H1 (cell line): ENCODE measurements at regions not wholly inside any gene's neighbourhood (a gene's known extent, or its start where the extent isn't known, plus 50 kb on each side); places are given as distances from the start of the nearest gene placed in this dataset.

Source experiments
- CTCF ChIA-PET: fragments of 300-600 bp; sonication (Branson Sonifier 250); formaldehyde crosslinking; loops from one replicate; lab custom pipeline; 2021; ENCODE audit not compliant: partially characterized antibody; lab: Charles Lee
- POLR2A ChIA-PET: fragments of 300-600 bp; sonication (Branson Sonifier 250); formaldehyde crosslinking; loops from one replicate; lab custom pipeline; 2021; ENCODE audit warnings: inconsistent platforms; ENCODE audit not compliant: partially characterized antibody; lab: Charles Lee
- DNase-seq, 2 experiments: peaks; one replicate each; pipeline versions ENCODE4 v3.0.0 to v3.0.0-alpha.2; 2010 to 2022; ENCODE audit warnings: low spot score in 2 of 2, low read depth in 1 of 2, mixed read lengths in 1 of 2
- FAIRE-seq: peaks from 2 replicates; lab custom pipeline; 2011; peaks lifted over from hg19 to GRCh38; lab: Jason Lieb, UNC
- H2AFZ ChIP-seq: 2 replicates; pipeline ENCODE4 v1.8.1; 2012; ENCODE audit warnings: low read length, inconsistent platforms
- H2AK5ac ChIP-seq: 2 replicates; pipeline ENCODE4 v1.6.1; 2013; ENCODE audit warnings: low read depth, low read length
- H2BK120ac ChIP-seq: replicated peaks from 2 replicates; pipeline ENCODE3; 2013; ENCODE audit warnings: low read depth, low read length, inconsistent platforms
- H2BK12ac ChIP-seq: 2 replicates; pipeline ENCODE4 v1.6.1; 2013; ENCODE audit warnings: low read depth, low read length
- H2BK15ac ChIP-seq: 2 replicates; pipeline ENCODE4 v1.6.1; 2013; ENCODE audit warnings: low read length
- H2BK20ac ChIP-seq: 2 replicates; pipeline ENCODE4 v1.6.1; 2013; ENCODE audit warnings: low read length
- H2BK5ac ChIP-seq: 2 replicates; pipeline ENCODE4 v1.6.1; 2013; ENCODE audit warnings: low read depth, low read length
- H3K14ac ChIP-seq: 2 replicates; pipeline ENCODE4 v1.6.1; 2013; ENCODE audit warnings: inconsistent platforms; ENCODE audit not compliant: insufficient read length
- H3K18ac ChIP-seq: 2 replicates; pipeline ENCODE4 v1.6.1; 2013; ENCODE audit warnings: low read length; ENCODE audit errors: extremely low read depth
- H3K23ac ChIP-seq: 2 replicates; pipeline ENCODE4 v1.6.1; 2013; ENCODE audit warnings: inconsistent platforms; ENCODE audit not compliant: insufficient read length
- H3K23me2 ChIP-seq: 2 replicates; pipeline ENCODE4 v1.6.1; 2013; ENCODE audit warnings: low read depth, low read length
- H3K27ac ChIP-seq: 2 replicates; pipeline ENCODE4 v1.6.1; 2011; ENCODE audit warnings: low read depth, low read length, inconsistent platforms
- H3K27me3 ChIP-seq, 4 experiments: replicated peaks in 1 of 4; 1 replicate in 1 of 4; 2 replicates in 3 of 4; pipeline versions ENCODE4 v1.6.1 to v1.8.1; 2011 to 2013; ENCODE audit warnings: low read length in 3 of 4, mild to moderate bottlenecking in 3 of 4, inconsistent platforms in 2 of 4, mixed read lengths in 2 of 4, moderate library complexity in 1 of 4; ENCODE audit not compliant: control insufficient read depth in 3 of 4, insufficient read depth in 3 of 4; ENCODE audit errors: extremely low read depth in 1 of 4
- H3K36me3 ChIP-seq, 4 experiments: 2 replicates each; pipeline versions ENCODE4 v1.6.1 to v1.8.1; 2011 to 2013; ENCODE audit warnings: mild to moderate bottlenecking in 4 of 4, low read length in 3 of 4, moderate library complexity in 2 of 4, control low read depth in 1 of 4, inconsistent platforms in 1 of 4; ENCODE audit not compliant: insufficient read depth in 4 of 4, control insufficient read depth in 2 of 4
- H3K4ac ChIP-seq: replicated peaks from 2 replicates; pipeline ENCODE3; 2013; ENCODE audit warnings: low read length, low read depth, mixed read lengths, inconsistent platforms; ENCODE audit not compliant: insufficient read length
- H3K4me1 ChIP-seq, 4 experiments: replicated peaks in 1 of 4; 1 replicate in 1 of 4; 2 replicates in 3 of 4; pipeline versions ENCODE4 v1.6.1 to v1.8.1; 2011 to 2013; ENCODE audit warnings: low read length in 3 of 4, inconsistent platforms in 2 of 4, mixed read lengths in 1 of 4; ENCODE audit not compliant: insufficient read depth in 4 of 4, control insufficient read depth in 3 of 4
- H3K4me2 ChIP-seq, 2 experiments: 2 replicates each; pipeline versions ENCODE4 v1.6.1 to v1.8.1; 2011 to 2013; ENCODE audit warnings: low read depth in 2 of 2, low read length in 2 of 2, control low read depth in 1 of 2, inconsistent platforms in 1 of 2, mild to moderate bottlenecking in 1 of 2; ENCODE audit not compliant: insufficient read depth in 1 of 2
- H3K4me3 ChIP-seq, 4 experiments: fragments of 200-600, 300-600 bp in 1 of 4; sonication (generic), shearing (Covaris generic), sonication (Bioruptor Twin) in 1 of 4; 2 replicates each; pipeline versions ENCODE4 v1.5.1 to v1.8.1; 2011 to 2016; ENCODE audit warnings: low read length in 4 of 4, low read depth in 3 of 4, control low read depth in 2 of 4, inconsistent platforms in 2 of 4, mild to moderate bottlenecking in 2 of 4, mixed read lengths in 1 of 4, moderate library complexity in 1 of 4; ENCODE audit not compliant: insufficient read depth in 2 of 4; ENCODE audit errors: extremely low read depth in 1 of 4
- H3K56ac ChIP-seq: replicated peaks from 2 replicates; pipeline ENCODE3; 2013; ENCODE audit warnings: low read depth, mild to moderate bottlenecking, mixed read lengths, low read length, inconsistent platforms; ENCODE audit not compliant: insufficient read length
- H3K79me1 ChIP-seq: 2 replicates; pipeline ENCODE4 v1.6.1; 2013; ENCODE audit warnings: low read depth, low read length, control low read depth
- H3K79me2 ChIP-seq, 2 experiments: 2 replicates each; pipeline versions ENCODE4 v1.6.1 to v1.8.1; 2012 to 2013; ENCODE audit warnings: low read length in 2 of 2, mild to moderate bottlenecking in 2 of 2, inconsistent platforms in 1 of 2; ENCODE audit not compliant: insufficient read depth in 2 of 2, control insufficient read depth in 1 of 2
- H3K9ac ChIP-seq, 4 experiments: replicated peaks in 1 of 4; 1 replicate in 1 of 4; 2 replicates in 3 of 4; pipeline versions ENCODE4 v1.6.1 to v1.8.1; 2011 to 2013; ENCODE audit warnings: low read depth in 3 of 4, low read length in 3 of 4, control low read depth in 2 of 4, mild to moderate bottlenecking in 2 of 4, moderate library complexity in 2 of 4, inconsistent platforms in 1 of 4; ENCODE audit errors: extremely low read depth in 1 of 4
- H3K9me3 ChIP-seq, 2 experiments: 2 replicates each; pipeline versions ENCODE4 v1.6.1 to v1.8.1; 2012 to 2013; ENCODE audit warnings: mild to moderate bottlenecking in 2 of 2, moderate library complexity in 2 of 2, control low read depth in 1 of 2, inconsistent platforms in 1 of 2, low read depth in 1 of 2, low read length in 1 of 2, mixed read lengths in 1 of 2; ENCODE audit not compliant: insufficient read depth in 2 of 2
- H4K20me1 ChIP-seq, 2 experiments: replicated peaks in 1 of 2; 2 replicates each; pipeline versions ENCODE3 to v1.8.1; 2011 to 2013; ENCODE audit warnings: inconsistent platforms in 2 of 2, low read length in 2 of 2, mild to moderate bottlenecking in 1 of 2; ENCODE audit not compliant: insufficient read depth in 2 of 2, control insufficient read depth in 1 of 2
- H4K5ac ChIP-seq: 2 replicates; pipeline ENCODE4 v1.6.1; 2013; ENCODE audit warnings: low read length, low read depth, mixed read lengths, inconsistent platforms; ENCODE audit not compliant: insufficient read length
- H4K8ac ChIP-seq: 2 replicates; pipeline ENCODE4 v1.8.0; 2013; ENCODE audit warnings: mild to moderate bottlenecking, moderate library complexity, low read length, inconsistent platforms; ENCODE audit not compliant: insufficient read depth; ENCODE audit errors: extremely low read depth
- H4K91ac ChIP-seq: replicated peaks from 2 replicates; pipeline ENCODE3; 2013; ENCODE audit warnings: low read length, mixed read lengths, inconsistent platforms; ENCODE audit not compliant: insufficient read length
- BRCA1 ChIP-seq: IDR thresholded peaks from 2 replicates; pipeline ENCODE4 v1.6.1; 2012; ENCODE audit warnings: low read depth, low read length, improper control_type of control experiment
- E2F6 ChIP-seq: IDR thresholded peaks from 2 replicates; pipeline ENCODE4 v1.6.1; 2012; ENCODE audit warnings: inconsistent platforms
- EP300 ChIP-seq, 2 experiments: IDR thresholded peaks; 1 replicate in 1 of 2; 2 replicates in 1 of 2; pipeline ENCODE4 v1.6.1; 2011 to 2012; ENCODE audit warnings: low read depth in 2 of 2, low read length in 2 of 2, mild to moderate bottlenecking in 2 of 2, borderline replicate concordance in 1 of 2, inconsistent platforms in 1 of 2, moderate library complexity in 1 of 2
- HDAC2 ChIP-seq, 2 experiments: fragments of 300-600 bp in 1 of 2; sonication (generic) in 1 of 2; IDR thresholded peaks; 2 replicates each; pipeline ENCODE4 v1.6.1; 2011 to 2012; ENCODE audit warnings: low read depth in 2 of 2, low read length in 2 of 2, mild to moderate bottlenecking in 2 of 2, moderate library complexity in 2 of 2, borderline replicate concordance in 1 of 2, inconsistent platforms in 1 of 2
- JUN ChIP-seq: IDR thresholded peaks from 2 replicates; pipeline ENCODE4 v1.6.1; 2011; ENCODE audit warnings: low read depth, mild to moderate bottlenecking, improper control_type of control experiment, low read length
- KDM1A ChIP-seq: fragments of 200-600, 300-600 bp; sonication (generic); IDR thresholded peaks from 2 replicates; pipeline ENCODE4 v1.7.1; 2016; ENCODE audit warnings: mild to moderate bottlenecking, low read length, borderline replicate concordance
- KDM5A ChIP-seq: fragments of 200-600 bp; IDR thresholded peaks from 2 replicates; pipeline ENCODE4 v1.7.1; 2012; ENCODE audit warnings: mild to moderate bottlenecking, low read length, inconsistent platforms, mixed read lengths
- MAFK ChIP-seq: IDR thresholded peaks from 2 replicates; pipeline ENCODE4 v1.6.1; 2012; ENCODE audit warnings: low read depth, mild to moderate bottlenecking, improper control_type of control experiment, low read length
- NRF1 ChIP-seq: IDR thresholded peaks from 2 replicates; pipeline ENCODE4 v1.6.1; 2011; ENCODE audit warnings: mild to moderate bottlenecking, low read depth, low read length, improper control_type of control experiment
- SIN3A ChIP-seq, 2 experiments: IDR thresholded peaks in 1 of 2; conservative IDR thresholded peaks in 1 of 2; 2 replicates each; pipeline ENCODE4 v1.6.1; 2011 to 2012; ENCODE audit warnings: low read length in 2 of 2, improper control_type of control experiment in 1 of 2, low read depth in 1 of 2, mild to moderate bottlenecking in 1 of 2
- SP4 ChIP-seq: IDR thresholded peaks from 2 replicates; pipeline ENCODE4 v1.6.1; 2012; ENCODE audit warnings: low read length, inconsistent platforms
- TEAD4 ChIP-seq: IDR thresholded peaks from 2 replicates; pipeline ENCODE4 v1.6.1; 2012; ENCODE audit warnings: low read depth, low read length, inconsistent platforms, mixed read lengths
- WGBS, 2 experiments: shearing (Covaris generic) in 1 of 2; methylation state at CpG; one replicate each; pipeline versions ENCODE4 v1.1.6 to v1.1.7; 2013 to 2015; ENCODE audit warnings: low lambda C conversion rate in 2 of 2, mixed read lengths in 2 of 2, inconsistent platforms in 1 of 2, low coverage in 1 of 2, missing lambda C conversion rate in 1 of 2; ENCODE audit not compliant: insufficient replicate concordance in 2 of 2, insufficient coverage in 1 of 2, insufficient read length in 1 of 2; ENCODE audit errors: extremely low coverage in 1 of 2, missing lambda C conversion rate in 1 of 2; 5-methylcytosine and 5-hydroxymethylcytosine counted together

- TF ChIP-seq BRCA1 = no peak
- TF ChIP-seq, all 59 proteins: peak for 0
Observed at GRCh38 chr3:135532021-135532420, 433.5 kb upstream of the PPP2R3A start (continued).

DNA sequence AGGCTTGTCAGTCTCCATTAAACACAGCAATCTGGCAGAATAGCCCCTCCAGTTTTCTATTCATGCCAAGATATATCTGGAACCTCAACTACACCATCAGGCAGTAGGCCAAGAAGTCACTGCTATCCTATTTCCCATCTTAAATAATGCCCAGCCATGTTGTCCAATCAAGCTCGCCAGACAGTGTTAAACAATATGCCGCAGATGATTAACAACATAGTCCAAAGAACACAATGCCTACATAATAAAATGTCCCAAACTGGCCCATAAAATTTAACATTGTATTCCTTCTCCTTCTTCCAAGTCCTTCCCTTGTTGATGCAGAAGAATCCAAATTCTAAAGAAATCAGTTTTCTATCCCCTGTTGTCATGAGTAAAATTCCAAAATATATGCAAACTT lies 427.4 kb upstream of the PPP2R3A start:
- CTCF ChIA-PET = interaction anchor here (1.9 kb wide), 1 partner anchor 22 kb away, joined by 5 read pairs; no protein-coding TSS in a partner anchor
- DNase-seq (no peak), FAIRE-seq (no peak)
- Histone ChIP-seq H3K79me1 (no peaks in the 10 kb centered on the region), H2AK5ac (no peak overlapping the region), H3K14ac (no peak overlapping the region), H3K9ac (no peak overlapping the region), H3K23me2 (no peaks in the 10 kb centered on the region), H3K4me1 (no peaks in the 10 kb centered on the region), H3K79me2 (no peaks in the 10 kb centered on the region), H3K4ac (no peak overlapping the region), H2BK120ac (no peak overlapping the region), H3K9me3 (no peaks in the 10 kb centered on the region), H2BK5ac (no peak overlapping the region), H2BK20ac (no peak overlapping the region), H4K91ac (no peak overlapping the region), H3K4me3 (no peak overlapping the region), H2AFZ (no peak overlapping the region), H3K36me3 (no peaks in the 10 kb centered on the region), H3K18ac (no peak overlapping the region), H3K4me2 (no peak overlapping the region), H3K27me3 (no peaks in the 10 kb centered on the region), H4K20me1 (no peaks in the 10 kb centered on the region), H2BK15ac (no peak overlapping the region), H3K56ac (no peak overlapping the region), H4K8ac (no peak overlapping the region), H3K27ac (no peak overlapping the region), H4K5ac (no peak overlapping the region), H3K23ac (no peak overlapping the region), H2BK12ac (no peak overlapping the region)
- WGBS, 2 experiments = 76% methylated on average over 2 of the region's 2 CpGs; no CpG with 5 or more reads in 1 of the 2 experiments
- POLR2A ChIA-PET = no interaction called here
- TF ChIP-seq TEAD4 = no peak
- TF ChIP-seq SIN3A (conservative IDR thresholded peaks at IDR 0.05 in 1 of 2, IDR thresholded peaks at IDR 0.05 in 1 of 2; ENCODE audit: low read depth in 1 of 2, low read length in 2 of 2) = no peak
- no peak for TF ChIP-seq SP4
- TF ChIP-seq JUN = no peak
- TF ChIP-seq E2F6 = no peak
- no peak for TF ChIP-seq EP300 (IDR thresholded peaks at IDR 0.05; ENCODE audit: borderline replicate concordance in 1 of 2, low read depth in 2 of 2, low read length in 2 of 2)
- no peak for TF ChIP-seq MAFK
- TF ChIP-seq KDM5A = no peak
- TF ChIP-seq KDM1A = no peak
- no peak for TF ChIP-seq HDAC2 (IDR thresholded peaks at IDR 0.05; ENCODE audit: borderline replicate concordance in 1 of 2, low read depth in 2 of 2, low read length in 2 of 2)
- no peak for TF ChIP-seq NRF1
